ENCODE measurements at regions not wholly inside any gene's neighbourhood (a gene's known extent, or its start where the extent isn't known, plus 50 kb on each side); places are given as distances from the start of the nearest gene placed in this dataset.

- TF ChIP-seq CTCF (IDR thresholded peaks at IDR 0.05) (no peak), POLR2A (IDR thresholded peaks at IDR 0.05) (no peak)
Measured at GRCh38 chr1:94754570-94754969, 65.6 kb upstream of the SLC44A3 start.
